GM12878 (cell line): ENCODE measurements at regions not wholly inside any gene's neighbourhood (a gene's known extent, or its start where the extent isn't known, plus 50 kb on each side); places are given as distances from the start of the nearest gene placed in this dataset.

ENCODE experiments used
- CHD1 ChIP-seq: IDR thresholded peaks from 2 replicates; pipeline ENCODE4 v1.6.1; 2012; ENCODE audit warnings: low read depth, low read length, improper control_type of control experiment
- CTCF ChIP-seq, 3 experiments: IDR thresholded peaks in 2 of 3; conservative IDR thresholded peaks in 1 of 3; 2 replicates each; pipeline ENCODE4 v1.5.1; 2011; ENCODE audit warnings: low read depth in 3 of 3, low read length in 3 of 3, mild to moderate bottlenecking in 3 of 3, control low read depth in 2 of 3, moderate library complexity in 2 of 3, inconsistent platforms in 1 of 3, mixed read lengths in 1 of 3; ENCODE audit not compliant: control insufficient read depth in 2 of 3, insufficient read depth in 1 of 3; ENCODE audit errors: extremely low read depth in 1 of 3
- HDAC2 ChIP-seq: fragments of 200-600 bp; sonication (generic); IDR thresholded peaks from 2 replicates; pipeline ENCODE4 v1.6.1; 2017
- IRF4 ChIP-seq: IDR thresholded peaks from 2 replicates; pipeline ENCODE4 v1.6.1; 2011; ENCODE audit warnings: low read depth, low read length
- MEF2A ChIP-seq: IDR thresholded peaks from 2 replicates; pipeline ENCODE4 v1.6.1; 2011; ENCODE audit warnings: low read depth, mild to moderate bottlenecking, low read length, moderate library complexity; ENCODE audit not compliant: insufficient read depth
- POLR2AphosphoS5 ChIP-seq: IDR thresholded peaks from 2 replicates; pipeline ENCODE4 v1.6.1; 2011; ENCODE audit warnings: mild to moderate bottlenecking, low read length, inconsistent platforms
- RAD21 ChIP-seq: IDR thresholded peaks from 2 replicates; pipeline ENCODE4 v1.6.1; 2011; ENCODE audit warnings: mild to moderate bottlenecking, low read depth, low read length, moderate library complexity; ENCODE audit not compliant: insufficient read depth
- SIN3A ChIP-seq: IDR thresholded peaks from 2 replicates; pipeline ENCODE4 v1.6.1; 2012; ENCODE audit warnings: low read depth, low read length, improper control_type of control experiment
- SUZ12 ChIP-seq: fragments of 200-600 bp; sonication (generic); IDR thresholded peaks from one replicate; pipeline ENCODE4 v1.6.1; 2018; ENCODE audit warnings: antibody characterized with exemption, mild to moderate bottlenecking; ENCODE audit not compliant: unreplicated experiment
- TAF1 ChIP-seq: IDR thresholded peaks from 2 replicates; pipeline ENCODE4 v1.6.1; 2011; ENCODE audit warnings: mild to moderate bottlenecking, low read depth, low read length, borderline replicate concordance
- TARDBP ChIP-seq: IDR thresholded peaks from 2 replicates; pipeline ENCODE4 v1.6.1; 2016; ENCODE audit warnings: borderline replicate concordance
- USF2 ChIP-seq: IDR thresholded peaks from 2 replicates; pipeline ENCODE4 v1.6.1; 2011; ENCODE audit warnings: low read depth, low read length, improper control_type of control experiment, borderline replicate concordance
- ZNF274 ChIP-seq: IDR thresholded peaks from one replicate; pipeline ENCODE4 v1.8.0; 2011; ENCODE audit not compliant: insufficient read length, insufficient read depth

- TF ChIP-seq CTCF (IDR thresholded peaks at IDR 0.05 in 2 of 3, conservative IDR thresholded peaks at IDR 0.05 in 1 of 3; ENCODE audit: control insufficient read depth in 2 of 3, extremely low read depth in 1 of 3, insufficient read depth in 1 of 3, low read depth in 3 of 3, low read length in 3 of 3) (no peak), RAD21 (no peak), USF2 (no peak), SIN3A (no peak), POLR2AphosphoS5 (no peak), TARDBP (no peak), TAF1 (no peak), HDAC2 (no peak), MEF2A (no peak), CHD1 (no peak), ZNF274 (no peak), SUZ12 (no peak), IRF4 (no peak)
Observed at GRCh38 chr5:61625137-61625561, 293.1 kb downstream of the ZSWIM6 start.
